ENCODE measurements at regions not wholly inside any gene's neighbourhood (a gene's known extent, or its start where the extent isn't known, plus 50 kb on each side); places are given as distances from the start of the nearest gene placed in this dataset.

- TF ChIP-seq CTCF (conservative IDR thresholded peaks at IDR 0.05; ENCODE audit: low read length) (no peak), EZH2phosphoT487 (IDR thresholded peaks at IDR 0.05; ENCODE audit: borderline replicate concordance) (no peak)
These were observed 1610.7 kb upstream of the C9orf72 start for GRCh38 chr9:29183971-29184370.

Measured in Loucy (cell line).